Stomach smooth muscle (tissue), 2 donors: ENCODE measurements at regions not wholly inside any gene's neighbourhood (a gene's known extent, or its start where the extent isn't known, plus 50 kb on each side); places are given as distances from the start of the nearest gene placed in this dataset.

ENCODE experiments used
- H3K27ac ChIP-seq: one replicate; pipeline ENCODE4 v1.7.0; 2013; ENCODE audit warnings: mild to moderate bottlenecking, low read length, inconsistent platforms
- H3K27me3 ChIP-seq, 2 donors: one replicate each; pipeline ENCODE4 v1.7.0; 2013; ENCODE audit warnings: low read length in 2 of 2; ENCODE audit not compliant: insufficient read depth in 2 of 2, control insufficient read depth in 1 of 2
- H3K36me3 ChIP-seq, 2 donors: one replicate each; pipeline ENCODE4 v1.7.0; 2013; ENCODE audit warnings: low read length in 2 of 2; ENCODE audit not compliant: control insufficient read depth in 2 of 2, insufficient read depth in 2 of 2
- H3K4me1 ChIP-seq: one replicate; pipeline ENCODE4 v1.7.0; 2013; ENCODE audit warnings: low read length; ENCODE audit not compliant: control insufficient read depth, insufficient read depth
- H3K4me3 ChIP-seq, 2 donors: one replicate each; pipeline ENCODE4 v1.7.0; 2013; ENCODE audit warnings: low read length in 2 of 2
- H3K9ac ChIP-seq, 2 donors: one replicate each; pipeline ENCODE4 v1.7.0; 2013; ENCODE audit warnings: low read length in 2 of 2, mild to moderate bottlenecking in 1 of 2
- H3K9me3 ChIP-seq, 2 donors: one replicate each; pipeline ENCODE4 v1.7.0; 2013; ENCODE audit warnings: low read length in 2 of 2; ENCODE audit not compliant: control insufficient read depth in 2 of 2
- donor health status: healthy.
- donor health status: Pancreatic carcinoma.

GRCh38 chr6:104601131-104601651, 258.5 kb downstream of the HACE1 start:
- H3K9ac ChIP-seq, result no peak overlapping the region
- no peaks in the 10 kb centered on the region for H3K9me3 ChIP-seq
- no peak overlapping the region for H3K4me3 ChIP-seq
- H3K27me3 ChIP-seq, result no peaks in the 10 kb centered on the region
- no peaks in the 10 kb centered on the region for H3K4me1 ChIP-seq
- H3K27ac ChIP-seq, result no peak overlapping the region
- H3K36me3 ChIP-seq, result no peaks in the 10 kb centered on the region

GRCh38 chr6:104600639-104600931, 259.1 kb downstream of the HACE1 start:
- H3K9me3 ChIP-seq, result no peaks in the 10 kb centered on the region
- H3K9ac ChIP-seq, result no peak overlapping the region
- H3K4me1 ChIP-seq, result no peaks in the 10 kb centered on the region
- no peaks in the 10 kb centered on the region for H3K27me3 ChIP-seq
- no peak overlapping the region for H3K27ac ChIP-seq
- H3K36me3 ChIP-seq, result no peaks in the 10 kb centered on the region
- no peak overlapping the region for H3K4me3 ChIP-seq

GRCh38 chr6:104599821-104600638, 259.7 kb downstream of the HACE1 start:
- Histone ChIP-seq H3K4me3 (no peak overlapping the region), H3K36me3 (no peaks in the 10 kb centered on the region), H3K4me1 (no peaks in the 10 kb centered on the region), H3K9me3 (no peaks in the 10 kb centered on the region), H3K27me3 (no peaks in the 10 kb centered on the region), H3K27ac (no peak overlapping the region), H3K9ac (no peak overlapping the region)

- H3K36me3 ChIP-seq, result no peaks in the 10 kb centered on the region
- H3K9ac ChIP-seq, result no peak overlapping the region
- H3K27me3 ChIP-seq, result no peaks in the 10 kb centered on the region
- H3K9me3 ChIP-seq, result no peaks in the 10 kb centered on the region
- H3K4me1 ChIP-seq, result no peaks in the 10 kb centered on the region
- no peak overlapping the region for H3K27ac ChIP-seq
- H3K4me3 ChIP-seq, result no peak overlapping the region
These were observed 262.1 kb downstream of the HACE1 start for GRCh38 chr6:104597541-104598050.

- Histone ChIP-seq H3K27me3 (no peaks in the 10 kb centered on the region), H3K4me1 (no peaks in the 10 kb centered on the region), H3K9ac (no peak overlapping the region), H3K36me3 (no peaks in the 10 kb centered on the region), H3K4me3 (no peak overlapping the region), H3K9me3 (no peaks in the 10 kb centered on the region), H3K27ac (no peak overlapping the region)
These were observed 263.6 kb downstream of the HACE1 start for GRCh38 chr6:104596091-104596490.

GRCh38 chr6:104595311-104595820, 264.4 kb downstream of the HACE1 start:
- Histone ChIP-seq H3K27ac (no peak overlapping the region), H3K9me3 (no peaks in the 10 kb centered on the region)

GRCh38 chr6:104591573-104592334, 268.0 kb downstream of the HACE1 start:
- Histone ChIP-seq H3K9ac (no peak overlapping the region), H3K27me3 (no peaks in the 10 kb centered on the region)

More at GRCh38 chr6:104595311-104595820, 264.4 kb downstream of the HACE1 start:
- Histone ChIP-seq H3K27me3 (no peaks in the 10 kb centered on the region), H3K36me3 (no peaks in the 10 kb centered on the region), H3K4me1 (no peaks in the 10 kb centered on the region), H3K4me3 (no peak overlapping the region), H3K9ac (no peak overlapping the region)

GRCh38 chr6:104589940-104590339, 269.8 kb downstream of the HACE1 start:
- no peaks in the 10 kb centered on the region for H3K9me3 ChIP-seq
- no peaks in the 10 kb centered on the region for H3K36me3 ChIP-seq
- H3K4me1 ChIP-seq, result no peaks in the 10 kb centered on the region
- H3K4me3 ChIP-seq, result no peak overlapping the region
- H3K9ac ChIP-seq, result no peak overlapping the region
- no peaks in the 10 kb centered on the region for H3K27me3 ChIP-seq
- no peak overlapping the region for H3K27ac ChIP-seq

More at GRCh38 chr6:104591573-104592334, 268.0 kb downstream of the HACE1 start:
- Histone ChIP-seq H3K9me3 (no peaks in the 10 kb centered on the region), H3K4me3 (no peak overlapping the region), H3K36me3 (no peaks in the 10 kb centered on the region), H3K27ac (no peak overlapping the region), H3K4me1 (no peaks in the 10 kb centered on the region)

- no peaks in the 10 kb centered on the region for H3K27me3 ChIP-seq
- H3K27ac ChIP-seq, result no peak overlapping the region
- no peaks in the 10 kb centered on the region for H3K9me3 ChIP-seq
- H3K4me3 ChIP-seq, result no peak overlapping the region
- no peaks in the 10 kb centered on the region for H3K36me3 ChIP-seq
- no peak overlapping the region for H3K9ac ChIP-seq
- no peaks in the 10 kb centered on the region for H3K4me1 ChIP-seq
These were observed 274.1 kb downstream of the HACE1 start for GRCh38 chr6:104585646-104586045.

GRCh38 chr6:104580452-104580851, 279.3 kb downstream of the HACE1 start:
- Histone ChIP-seq H3K4me1 (no peaks in the 10 kb centered on the region), H3K4me3 (no peak overlapping the region), H3K27ac (no peak overlapping the region), H3K9ac (no peak overlapping the region), H3K36me3 (no peaks in the 10 kb centered on the region), H3K9me3 (no peaks in the 10 kb centered on the region), H3K27me3 (no peaks in the 10 kb centered on the region)
